GM19452 (cell line): ENCODE measurements at regions not wholly inside any gene's neighbourhood (a gene's known extent, or its start where the extent isn't known, plus 50 kb on each side); places are given as distances from the start of the nearest gene placed in this dataset.

Experiments
- ATAC-seq: cut with Tn5 transposase; IDR thresholded peaks from one replicate; pipeline ENCODE4 v1.9.1; 2021; ENCODE audit not compliant: unreplicated experiment

DNA sequence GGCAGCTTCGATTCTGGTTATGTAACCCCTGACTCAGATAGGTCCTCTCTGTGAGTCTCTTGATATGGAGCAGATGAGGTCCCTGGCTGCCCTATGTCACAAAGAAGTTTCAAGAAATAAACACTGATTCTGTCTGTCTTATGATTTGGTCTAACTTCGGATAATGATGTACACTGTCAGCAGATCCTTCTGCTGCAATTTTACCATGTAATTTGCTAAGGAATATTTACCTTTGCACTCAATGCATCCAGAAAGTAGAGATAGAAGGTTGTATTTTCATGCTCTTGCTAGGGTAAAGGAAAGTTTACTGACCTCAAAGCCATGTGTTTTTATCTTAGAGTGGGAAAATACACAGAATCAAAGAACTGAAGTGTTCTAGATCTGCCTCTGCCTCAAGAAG, 98.2 kb downstream of the KLF5 start:
- no peak for ATAC-seq

DNA sequence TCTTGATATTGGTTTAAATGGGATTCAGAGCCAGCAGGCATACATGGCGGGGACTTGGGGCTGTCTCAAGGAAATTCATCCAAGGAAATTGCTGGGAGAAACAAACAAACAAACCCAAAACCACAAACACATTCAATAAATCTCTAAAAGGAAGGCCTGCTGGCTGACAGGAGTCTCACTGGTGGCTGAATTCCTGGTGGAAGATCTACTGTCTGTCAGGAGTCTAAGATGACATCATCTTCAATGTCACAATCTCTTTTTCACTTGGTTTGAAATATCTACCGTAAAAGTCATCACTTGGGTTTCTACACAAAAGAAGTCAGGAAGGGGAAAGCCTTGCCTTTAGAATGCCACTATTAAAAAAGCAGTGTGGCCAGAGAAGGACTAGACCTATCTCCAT, 87.9 kb downstream of the KLF5 start:
- ATAC-seq: no peak

DNA sequence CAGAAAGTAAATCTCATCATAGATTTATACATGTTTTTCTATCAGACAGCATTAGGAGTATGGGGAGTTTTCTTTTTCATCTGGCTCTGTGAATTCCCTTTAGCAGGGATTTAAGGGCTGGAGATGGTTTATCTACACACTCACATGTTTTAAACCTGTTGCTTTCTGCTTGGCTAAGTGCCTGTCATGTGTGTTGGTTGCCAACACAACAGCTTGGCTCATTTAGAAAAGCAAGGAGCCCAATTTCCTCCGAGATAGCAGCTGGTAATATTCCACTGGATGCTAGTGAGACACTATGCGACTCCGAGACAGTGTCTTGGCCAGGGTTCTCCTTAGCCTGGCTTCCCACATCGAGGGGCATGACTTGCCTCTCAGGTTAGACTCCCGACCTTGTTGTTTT, 83.3 kb downstream of the KLF5 start:
- ATAC-seq: no peak

DNA sequence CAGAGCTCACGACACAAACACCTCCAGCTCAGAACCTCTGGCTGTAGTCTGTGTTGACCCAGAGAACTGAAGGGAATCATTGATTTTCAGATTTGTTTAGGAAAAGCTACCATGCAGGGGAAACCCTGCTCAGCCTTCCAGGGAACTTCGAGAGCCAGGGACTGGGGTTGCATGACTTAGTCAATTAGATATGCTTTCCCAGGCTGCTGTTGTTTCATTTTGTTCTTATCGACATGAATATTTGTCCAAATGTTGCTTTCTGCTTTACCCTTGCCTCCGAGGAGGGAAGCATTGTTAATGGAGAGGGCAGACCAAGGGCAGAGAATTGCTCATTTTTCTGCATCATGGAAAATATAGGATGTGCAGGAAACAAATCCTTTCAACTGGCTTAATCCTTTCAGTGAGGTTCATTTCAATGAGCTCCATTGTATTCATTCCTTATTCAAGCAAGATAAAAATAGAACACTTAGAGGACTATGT, 82.5 kb downstream of the KLF5 start:
- no peak for ATAC-seq

DNA sequence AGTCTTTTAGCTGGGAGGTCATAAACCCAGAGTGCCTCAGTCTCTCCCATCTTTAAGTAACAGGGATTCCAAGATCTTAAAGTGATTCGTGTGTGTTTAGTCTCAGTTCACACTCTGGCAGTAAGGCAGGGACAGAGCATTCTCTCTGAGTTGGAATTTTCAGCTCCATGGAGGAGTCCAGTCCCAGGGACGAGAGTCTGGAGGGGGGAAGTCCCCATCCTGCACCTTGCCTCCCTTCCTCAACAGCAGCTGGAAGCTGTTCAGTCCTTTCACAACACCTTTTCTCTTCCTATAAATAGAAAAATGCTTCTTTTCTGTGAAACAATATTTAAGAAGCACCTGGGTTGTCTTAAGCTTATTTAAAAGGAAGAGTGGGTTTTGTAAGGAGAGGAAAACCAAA, 82.0 kb downstream of the KLF5 start:
- ATAC-seq: no peak

DNA sequence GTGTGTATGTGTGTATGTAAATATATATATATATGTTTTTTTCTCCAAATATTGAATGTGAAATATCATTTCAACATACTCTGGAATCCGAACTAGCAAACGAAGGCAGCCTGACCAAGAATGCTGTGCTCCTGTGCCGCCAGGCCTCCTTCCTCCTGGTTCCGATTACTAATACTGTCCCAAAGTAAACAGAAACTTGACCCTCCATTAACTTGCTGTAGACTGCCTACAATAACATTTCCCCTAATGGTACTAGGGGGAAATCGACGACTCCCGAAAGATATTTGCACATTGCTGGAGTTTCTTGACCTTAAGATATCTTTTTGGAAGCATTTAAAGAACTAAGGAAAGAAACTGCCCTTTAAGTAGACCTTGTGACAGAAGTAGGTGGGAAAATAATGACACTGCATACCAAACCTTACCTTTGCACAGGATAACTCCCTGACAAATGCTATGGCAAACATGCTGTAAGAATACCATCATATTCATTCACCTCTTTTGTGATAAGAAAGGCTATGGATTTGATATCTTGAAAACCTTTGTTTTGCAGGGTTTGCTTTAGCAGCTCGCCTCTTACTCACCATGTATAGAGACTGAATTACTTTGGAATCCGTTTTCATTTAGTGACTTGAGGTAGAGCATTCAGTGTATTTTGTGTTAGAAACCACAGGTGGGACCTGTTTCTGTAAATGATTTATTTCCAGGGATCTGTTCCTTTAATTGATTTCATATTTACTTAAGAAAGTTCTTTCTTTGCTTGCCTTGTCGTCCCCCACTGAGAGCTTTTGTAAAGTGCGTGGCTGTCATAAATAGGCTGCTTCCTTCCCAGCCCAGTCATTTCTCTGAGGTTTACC, 80.1 kb downstream of the KLF5 start:
- no peak for ATAC-seq

DNA sequence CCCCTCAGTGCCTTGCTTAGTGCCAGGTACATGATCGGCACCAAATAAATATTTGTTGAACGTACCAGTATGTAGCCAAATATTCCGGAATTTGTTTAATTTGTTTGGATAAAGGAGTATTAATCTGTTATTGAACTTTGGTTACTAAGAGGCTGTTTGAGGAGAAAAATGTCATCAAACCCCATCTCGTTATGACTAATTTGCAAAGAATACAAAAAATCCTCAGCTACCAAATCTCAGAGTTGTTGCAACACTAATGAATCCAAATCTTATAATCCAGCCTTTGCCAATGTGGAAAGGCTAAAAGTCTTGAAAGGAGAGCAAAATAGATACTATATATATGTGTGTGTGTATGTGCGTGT, 79.5 kb downstream of the KLF5 start:
- ATAC-seq: no peak

DNA sequence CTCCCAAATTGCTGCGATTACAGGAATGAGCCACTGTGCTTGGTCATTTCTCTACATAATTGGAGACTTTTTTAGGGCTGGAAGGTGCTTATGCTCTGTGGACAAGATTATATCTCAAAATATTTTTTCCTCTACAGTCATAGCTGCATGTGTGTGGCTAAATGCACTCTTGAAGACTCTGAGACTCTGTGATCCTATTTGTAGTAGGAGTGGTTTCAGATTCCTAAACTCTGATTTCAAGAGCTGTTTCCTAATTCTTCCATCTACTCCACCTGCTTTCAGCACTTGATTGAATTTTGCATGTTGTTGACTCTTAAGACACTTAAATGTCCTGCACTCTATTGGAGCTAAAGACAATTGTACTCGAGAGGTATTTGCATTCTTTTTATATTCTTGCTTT, 78.0 kb downstream of the KLF5 start:
- ATAC-seq: no peak

DNA sequence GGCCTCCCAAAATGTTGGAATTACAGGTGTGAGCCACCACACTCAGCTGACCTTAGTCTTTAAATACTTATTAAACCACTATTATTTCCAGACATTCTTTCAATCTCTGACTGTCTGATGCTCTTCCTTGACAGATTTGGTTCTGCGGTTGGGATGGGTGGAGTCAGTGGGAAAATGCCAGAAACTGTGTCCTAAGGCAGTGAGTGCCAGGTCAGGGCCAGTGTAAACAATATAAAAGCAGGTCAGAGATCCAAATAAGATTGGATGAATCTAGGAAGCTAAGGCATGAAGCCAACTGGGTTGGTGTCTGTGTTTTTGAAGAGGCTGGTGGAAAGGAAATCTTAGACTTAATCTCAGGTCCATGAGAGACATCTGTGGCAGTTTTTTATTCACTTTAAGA, 74.7 kb downstream of the KLF5 start:
- no peak for ATAC-seq

DNA sequence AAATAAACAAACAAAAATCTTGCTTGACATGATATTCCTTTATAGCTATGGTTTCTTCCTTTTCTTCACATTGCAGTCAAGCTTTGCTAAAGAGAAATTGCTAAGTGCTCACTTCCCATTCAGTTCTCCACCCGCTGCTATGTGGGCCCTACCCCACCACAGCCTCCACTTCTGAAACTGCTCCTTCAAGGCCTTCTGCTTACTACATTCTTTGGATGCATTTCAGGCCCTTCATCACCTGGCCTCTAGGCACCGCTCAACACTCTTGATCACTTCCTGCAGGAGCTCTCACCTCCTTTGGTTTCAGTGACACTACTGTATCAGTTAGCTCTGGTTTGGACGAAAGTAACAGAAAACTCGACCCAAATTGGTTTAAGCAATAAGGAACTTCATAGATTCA, 72.4 kb downstream of the KLF5 start:
- ATAC-seq: no peak

DNA sequence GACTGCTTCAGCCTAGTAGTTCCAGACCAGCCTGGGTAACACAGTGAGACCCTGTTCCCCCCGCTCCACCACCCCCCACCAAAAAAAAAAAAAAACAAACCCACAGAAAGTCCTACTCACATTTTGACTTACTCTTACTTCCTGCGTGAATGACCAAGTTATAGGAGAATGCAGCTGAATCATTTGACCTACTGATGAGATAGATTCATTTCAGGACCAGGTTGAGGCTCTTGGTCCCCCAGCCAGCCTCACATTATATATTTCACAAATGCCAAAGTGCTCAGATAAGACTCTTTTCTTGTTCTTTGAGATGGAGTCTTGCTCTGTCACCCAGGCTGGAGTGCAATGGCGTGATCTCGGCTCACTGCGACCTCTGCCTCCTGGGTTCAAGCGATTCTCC, 70.2 kb downstream of the KLF5 start:
- ATAC-seq: no peak
